WERI-Rb-1 (cell line): ENCODE measurements at regions not wholly inside any gene's neighbourhood (a gene's known extent, or its start where the extent isn't known, plus 50 kb on each side); places are given as distances from the start of the nearest gene placed in this dataset.

Experiments used
- DNase-seq: peaks from one replicate; pipeline ENCODE4 v3.0.0-alpha.2; 2020
- H3K27ac ChIP-seq: fragments of 250-450 bp; sonication (Bioruptor Pico); 2 replicates; pipeline ENCODE4 v1.5.1; 2020; ENCODE audit warnings: mild to moderate bottlenecking, moderate library complexity
- H3K27me3 ChIP-seq: fragments of 250-450 bp; sonication (Bioruptor Pico); 2 replicates; pipeline ENCODE4 v1.5.1; 2021; ENCODE audit warnings: mild to moderate bottlenecking, low read depth, moderate library complexity; ENCODE audit not compliant: insufficient read depth, severe bottlenecking
- H3K36me3 ChIP-seq: fragments of 250-450 bp; sonication (Bioruptor Pico); 2 replicates; pipeline ENCODE4 v1.5.1; 2020; ENCODE audit warnings: mild to moderate bottlenecking, moderate library complexity
- H3K4me3 ChIP-seq: 2 replicates; pipeline ENCODE4 v1.5.1; 2011; ENCODE audit warnings: low read depth, mild to moderate bottlenecking, control low read depth, low read length
- H3K9me3 ChIP-seq: fragments of 250-450 bp; sonication (Bioruptor Pico); 2 replicates; pipeline ENCODE4 v1.5.1; 2021; ENCODE audit warnings: mild to moderate bottlenecking, moderate library complexity; ENCODE audit not compliant: severe bottlenecking
- TF ChIP-seq, protein P1 (sequence below): IDR thresholded peaks from 2 replicates; pipeline ENCODE4 v1.5.1; 2011; ENCODE audit warnings: low read depth, mild to moderate bottlenecking, control low read depth, inconsistent platforms, low read length

DNA sequence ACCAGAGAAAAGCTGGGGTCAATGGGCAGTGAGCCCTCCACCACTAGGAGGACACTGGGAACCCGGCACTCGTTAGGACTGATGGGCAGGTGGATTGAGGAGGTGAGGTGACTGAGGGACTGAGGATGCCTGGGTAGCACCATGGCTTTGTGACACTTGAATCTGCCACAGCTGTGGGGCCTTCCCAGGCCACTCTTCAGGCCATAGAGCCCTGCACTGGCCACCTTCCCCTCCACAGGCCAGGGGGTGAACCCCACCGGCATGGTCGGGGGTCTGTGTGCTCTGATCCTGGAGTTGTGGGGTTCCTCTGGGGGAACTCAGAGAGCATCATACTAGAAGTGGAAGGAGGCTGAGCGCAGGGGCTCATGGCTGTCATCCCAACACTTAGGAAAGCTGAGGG lies 423.5 kb downstream of the ZNF536 start:
- no peak for DNase-seq
- Histone ChIP-seq H3K9me3 (no peaks in the 10 kb centered on the region), H3K36me3 (no peaks in the 10 kb centered on the region), H3K4me3 (no peak overlapping the region), H3K27ac (no peak overlapping the region), H3K27me3 (no peaks in the 10 kb centered on the region)
- TF ChIP-seq, protein P1, sequence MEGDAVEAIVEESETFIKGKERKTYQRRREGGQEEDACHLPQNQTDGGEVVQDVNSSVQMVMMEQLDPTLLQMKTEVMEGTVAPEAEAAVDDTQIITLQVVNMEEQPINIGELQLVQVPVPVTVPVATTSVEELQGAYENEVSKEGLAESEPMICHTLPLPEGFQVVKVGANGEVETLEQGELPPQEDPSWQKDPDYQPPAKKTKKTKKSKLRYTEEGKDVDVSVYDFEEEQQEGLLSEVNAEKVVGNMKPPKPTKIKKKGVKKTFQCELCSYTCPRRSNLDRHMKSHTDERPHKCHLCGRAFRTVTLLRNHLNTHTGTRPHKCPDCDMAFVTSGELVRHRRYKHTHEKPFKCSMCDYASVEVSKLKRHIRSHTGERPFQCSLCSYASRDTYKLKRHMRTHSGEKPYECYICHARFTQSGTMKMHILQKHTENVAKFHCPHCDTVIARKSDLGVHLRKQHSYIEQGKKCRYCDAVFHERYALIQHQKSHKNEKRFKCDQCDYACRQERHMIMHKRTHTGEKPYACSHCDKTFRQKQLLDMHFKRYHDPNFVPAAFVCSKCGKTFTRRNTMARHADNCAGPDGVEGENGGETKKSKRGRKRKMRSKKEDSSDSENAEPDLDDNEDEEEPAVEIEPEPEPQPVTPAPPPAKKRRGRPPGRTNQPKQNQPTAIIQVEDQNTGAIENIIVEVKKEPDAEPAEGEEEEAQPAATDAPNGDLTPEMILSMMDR = no peak

DNA sequence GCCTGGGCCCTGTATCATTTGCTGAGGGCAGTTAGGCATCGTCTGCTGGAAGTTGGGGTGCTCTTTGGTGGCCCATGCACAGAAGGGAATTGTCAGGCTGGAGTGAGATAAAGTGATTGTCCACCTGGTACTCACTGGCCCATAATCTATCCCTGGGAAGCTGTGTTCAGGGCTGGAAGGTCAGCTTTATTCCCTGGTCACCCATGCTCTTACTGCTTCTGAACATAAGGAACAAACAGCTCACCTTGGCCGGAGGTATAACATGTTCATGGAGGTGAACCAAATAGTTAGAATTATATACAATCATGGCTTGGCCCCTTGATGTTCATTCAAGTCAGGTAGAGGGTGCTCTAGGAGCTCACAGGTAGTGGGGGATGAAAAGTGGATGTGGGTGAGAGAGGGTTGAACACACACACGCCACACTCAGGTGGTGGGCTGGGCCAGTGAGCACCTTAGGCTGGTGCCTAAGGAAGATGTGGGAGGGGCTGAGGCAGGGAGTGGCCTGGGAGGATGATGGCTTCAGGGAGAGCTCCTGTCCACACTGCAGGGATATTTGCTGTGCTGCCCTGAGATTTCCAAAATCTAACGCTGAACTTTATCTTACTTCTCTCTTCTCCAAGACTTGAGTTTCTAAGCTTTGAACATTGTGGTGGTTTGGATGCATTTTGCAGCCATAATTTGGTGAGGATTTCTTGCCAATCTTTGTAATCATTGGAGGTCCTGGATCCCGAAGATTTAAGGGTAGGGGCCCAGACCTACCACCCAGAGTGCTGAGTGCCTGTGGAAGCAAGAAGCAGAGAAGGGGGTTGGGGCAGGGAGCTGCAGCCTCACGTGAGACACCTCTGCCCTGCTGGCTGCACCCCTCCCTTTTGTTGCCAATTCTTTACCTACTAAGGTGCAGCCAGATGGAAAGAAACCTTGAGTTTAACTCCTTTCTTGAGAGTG lies 420.6 kb downstream of the ZNF536 start:
- peaks cover 6% of the 10 kb centered on the region for H3K9me3 ChIP-seq
- H3K27me3 ChIP-seq = no peaks in the 10 kb centered on the region
- TF ChIP-seq, protein P1 = no peak
- DNase-seq = no peak
- H3K27ac ChIP-seq = no peak overlapping the region
- no peaks in the 10 kb centered on the region for H3K36me3 ChIP-seq
- no peak overlapping the region for H3K4me3 ChIP-seq

DNA sequence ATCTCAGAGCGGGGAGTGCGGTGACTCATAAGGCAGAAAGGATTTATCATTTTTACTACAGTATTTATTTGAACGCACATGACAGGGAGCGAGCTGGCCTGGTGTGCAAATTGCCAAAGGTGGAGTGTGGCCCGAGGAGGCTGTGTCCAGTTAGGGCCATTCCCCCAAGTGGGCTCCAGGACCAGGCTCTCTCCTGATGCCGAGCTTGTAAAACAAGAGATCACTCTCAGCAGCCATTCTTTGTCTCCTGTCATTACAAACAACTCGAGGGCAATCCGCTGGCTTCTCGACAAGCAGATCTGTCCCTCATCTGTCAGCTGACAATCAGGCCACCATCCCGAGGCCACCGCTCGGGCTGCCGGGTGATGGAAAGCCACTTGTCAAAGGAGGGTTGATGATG lies 418.9 kb downstream of the ZNF536 start:
- DNase-seq = no peak
- H3K27ac ChIP-seq = no peak overlapping the region
- H3K27me3 ChIP-seq = no peaks in the 10 kb centered on the region
- peaks cover 6% of the 10 kb centered on the region for H3K9me3 ChIP-seq
- no peak overlapping the region for H3K4me3 ChIP-seq
- TF ChIP-seq, protein P1 = no peak
- no peaks in the 10 kb centered on the region for H3K36me3 ChIP-seq

DNA sequence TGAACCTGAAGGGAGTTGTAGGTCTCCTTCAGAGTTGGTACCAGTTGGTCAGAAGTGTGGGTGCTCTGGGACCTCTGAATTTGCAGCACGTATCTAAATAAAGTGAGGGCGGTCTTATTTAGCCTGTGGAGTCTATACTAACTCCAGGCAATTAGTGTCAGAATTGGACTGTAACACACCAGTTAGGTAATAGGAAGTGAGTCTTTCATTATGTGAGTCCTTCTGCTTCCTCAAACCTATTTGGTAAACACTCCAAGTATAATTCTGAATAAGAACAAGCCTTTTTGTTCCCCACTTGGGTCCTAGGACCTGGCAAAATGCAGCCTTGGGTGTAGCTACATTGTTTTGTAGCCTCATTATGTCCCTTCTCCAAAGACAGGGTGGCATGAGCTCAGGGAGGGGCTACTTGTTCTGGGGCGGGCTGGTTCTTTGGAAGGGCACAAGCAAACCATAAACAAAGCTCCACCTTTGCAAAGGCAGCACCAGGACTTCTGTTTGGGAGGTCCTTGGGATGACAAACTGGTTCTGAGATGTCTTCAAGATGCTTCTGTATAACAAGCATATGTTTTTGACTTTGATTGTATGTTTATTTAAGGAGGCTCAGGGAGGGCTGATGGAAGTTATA lies 418.0 kb downstream of the ZNF536 start:
- Histone ChIP-seq H3K27me3 (no peaks in the 10 kb centered on the region), H3K27ac (no peak overlapping the region), H3K4me3 (no peak overlapping the region), H3K9me3 (peaks cover 6% of the 10 kb centered on the region), H3K36me3 (no peaks in the 10 kb centered on the region)
- TF ChIP-seq, protein P1 = no peak
- no peak for DNase-seq

DNA sequence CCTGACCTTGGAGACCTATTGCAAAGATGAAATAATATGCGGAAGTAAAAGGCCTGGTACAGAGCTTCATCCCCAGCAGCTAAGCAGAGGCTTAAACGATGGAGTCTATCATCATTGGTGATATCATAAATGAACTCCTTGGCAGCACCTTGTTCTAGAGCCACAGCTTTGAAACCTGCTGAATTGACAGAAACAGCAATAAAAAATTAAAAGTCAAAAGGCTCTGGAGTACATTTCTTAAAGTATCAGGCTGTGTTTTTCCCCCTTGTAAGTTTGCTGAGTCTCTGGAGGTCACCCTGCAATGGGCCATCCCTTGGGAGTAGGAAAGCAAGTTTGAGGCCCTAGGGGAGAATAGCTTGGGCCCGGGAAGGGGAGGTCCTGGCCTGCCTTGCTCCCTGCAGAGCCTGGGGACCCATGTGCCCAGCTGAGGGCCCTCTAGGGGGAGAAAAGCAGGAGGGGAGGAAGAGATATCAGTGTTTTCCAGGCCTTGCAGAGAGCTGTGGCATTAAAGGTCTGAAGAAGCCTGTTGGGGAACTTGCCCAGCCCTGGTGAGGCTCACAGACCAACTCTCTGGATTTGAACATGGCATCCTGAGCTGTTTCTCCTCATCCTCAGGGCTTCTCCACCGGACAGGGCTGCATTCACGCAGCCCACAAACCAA lies 416.1 kb downstream of the ZNF536 start:
- H3K36me3 ChIP-seq = no peaks in the 10 kb centered on the region
- peaks cover 6% of the 10 kb centered on the region for H3K9me3 ChIP-seq
- no peak overlapping the region for H3K27ac ChIP-seq
- DNase-seq = no peak
- no peak overlapping the region for H3K4me3 ChIP-seq
- TF ChIP-seq, protein P1 = no peak
- no peaks in the 10 kb centered on the region for H3K27me3 ChIP-seq
